GM23338 (cell line): ENCODE measurements at regions not wholly inside any gene's neighbourhood (a gene's known extent, or its start where the extent isn't known, plus 50 kb on each side); places are given as distances from the start of the nearest gene placed in this dataset.

Source experiments
- CREB1 ChIP-seq: fragments of 250-450 bp; sonication (Bioruptor Pico); IDR thresholded peaks from 2 replicates; pipeline ENCODE4 v1.5.0; 2020; ENCODE audit warnings: low read depth, mild to moderate bottlenecking, moderate library complexity
- CTCF ChIP-seq, 2 experiments: fragments of 200-600 bp in 1 of 2; sonication (generic) in 1 of 2; conservative IDR thresholded peaks; 2 replicates each; pipeline versions ENCODE4 v1.5.1 to v1.6.1; 2016 to 2017; ENCODE audit warnings: antibody characterized with exemption in 2 of 2, low read depth in 2 of 2, mild to moderate bottlenecking in 2 of 2, moderate library complexity in 1 of 2
- EZH2 ChIP-seq: fragments of 200-600 bp; sonication (generic); IDR thresholded peaks from one replicate; pipeline ENCODE4 v1.8.0; 2017; ENCODE audit warnings: antibody characterized with exemption, mild to moderate bottlenecking, low read depth; ENCODE audit not compliant: unreplicated experiment
- EZH2phosphoT487 ChIP-seq: fragments of 200-600 bp; sonication (generic); IDR thresholded peaks from one replicate; pipeline ENCODE4 v1.8.1; 2018; ENCODE audit warnings: antibody characterized with exemption; ENCODE audit not compliant: unreplicated experiment
- JUNB ChIP-seq: IDR thresholded peaks from one replicate; pipeline ENCODE4 v1.6.1; 2016; ENCODE audit warnings: antibody characterized with exemption; ENCODE audit not compliant: unreplicated experiment
- POLR2AphosphoS5 ChIP-seq: IDR thresholded peaks from 2 replicates; pipeline ENCODE4 v1.6.1; 2016; ENCODE audit warnings: antibody characterized with exemption, low read depth
- STAT1 ChIP-seq: IDR thresholded peaks from one replicate; pipeline ENCODE4 v1.6.1; 2016; ENCODE audit warnings: antibody characterized with exemption; ENCODE audit not compliant: unreplicated experiment
- ZNF114 ChIP-seq: fragments of 250-450 bp; sonication (Bioruptor Pico); IDR thresholded peaks from 2 replicates; pipeline ENCODE4 v1.5.0; 2020; ENCODE audit warnings: mild to moderate bottlenecking, moderate library complexity
- ZNF331 ChIP-seq: fragments of 250-450 bp; sonication (Bioruptor Pico); IDR thresholded peaks from 2 replicates; pipeline ENCODE4 v1.5.0; 2020; ENCODE audit warnings: low read depth, mild to moderate bottlenecking, moderate library complexity
- TF ChIP-seq, protein P1 (sequence below): IDR thresholded peaks from one replicate; pipeline ENCODE4 v1.6.1; 2018; ENCODE audit warnings: antibody characterized with exemption; ENCODE audit not compliant: unreplicated experiment
- TF ChIP-seq, protein P2 (sequence below): IDR thresholded peaks from 2 replicates; pipeline ENCODE4 v1.6.1; 2016; ENCODE audit warnings: antibody characterized with exemption

GRCh38 chr14:62001963-62002362 is 239.7 kb downstream of the SNAPC1 start:
- TF ChIP-seq, protein P1, sequence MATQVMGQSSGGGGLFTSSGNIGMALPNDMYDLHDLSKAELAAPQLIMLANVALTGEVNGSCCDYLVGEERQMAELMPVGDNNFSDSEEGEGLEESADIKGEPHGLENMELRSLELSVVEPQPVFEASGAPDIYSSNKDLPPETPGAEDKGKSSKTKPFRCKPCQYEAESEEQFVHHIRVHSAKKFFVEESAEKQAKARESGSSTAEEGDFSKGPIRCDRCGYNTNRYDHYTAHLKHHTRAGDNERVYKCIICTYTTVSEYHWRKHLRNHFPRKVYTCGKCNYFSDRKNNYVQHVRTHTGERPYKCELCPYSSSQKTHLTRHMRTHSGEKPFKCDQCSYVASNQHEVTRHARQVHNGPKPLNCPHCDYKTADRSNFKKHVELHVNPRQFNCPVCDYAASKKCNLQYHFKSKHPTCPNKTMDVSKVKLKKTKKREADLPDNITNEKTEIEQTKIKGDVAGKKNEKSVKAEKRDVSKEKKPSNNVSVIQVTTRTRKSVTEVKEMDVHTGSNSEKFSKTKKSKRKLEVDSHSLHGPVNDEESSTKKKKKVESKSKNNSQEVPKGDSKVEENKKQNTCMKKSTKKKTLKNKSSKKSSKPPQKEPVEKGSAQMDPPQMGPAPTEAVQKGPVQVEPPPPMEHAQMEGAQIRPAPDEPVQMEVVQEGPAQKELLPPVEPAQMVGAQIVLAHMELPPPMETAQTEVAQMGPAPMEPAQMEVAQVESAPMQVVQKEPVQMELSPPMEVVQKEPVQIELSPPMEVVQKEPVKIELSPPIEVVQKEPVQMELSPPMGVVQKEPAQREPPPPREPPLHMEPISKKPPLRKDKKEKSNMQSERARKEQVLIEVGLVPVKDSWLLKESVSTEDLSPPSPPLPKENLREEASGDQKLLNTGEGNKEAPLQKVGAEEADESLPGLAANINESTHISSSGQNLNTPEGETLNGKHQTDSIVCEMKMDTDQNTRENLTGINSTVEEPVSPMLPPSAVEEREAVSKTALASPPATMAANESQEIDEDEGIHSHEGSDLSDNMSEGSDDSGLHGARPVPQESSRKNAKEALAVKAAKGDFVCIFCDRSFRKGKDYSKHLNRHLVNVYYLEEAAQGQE, result no peak
- TF ChIP-seq CTCF (conservative IDR thresholded peaks at IDR 0.05; ENCODE audit: low read depth in 2 of 2) (no peak), EZH2 (no peak), CREB1 (CRISPR knock-in tag) (no peak), EZH2phosphoT487 (no peak), STAT1 (no peak), JUNB (no peak), ZNF114 (CRISPR knock-in tag) (no peak), POLR2AphosphoS5 (no peak), ZNF331 (no peak)
- TF ChIP-seq, protein P2, sequence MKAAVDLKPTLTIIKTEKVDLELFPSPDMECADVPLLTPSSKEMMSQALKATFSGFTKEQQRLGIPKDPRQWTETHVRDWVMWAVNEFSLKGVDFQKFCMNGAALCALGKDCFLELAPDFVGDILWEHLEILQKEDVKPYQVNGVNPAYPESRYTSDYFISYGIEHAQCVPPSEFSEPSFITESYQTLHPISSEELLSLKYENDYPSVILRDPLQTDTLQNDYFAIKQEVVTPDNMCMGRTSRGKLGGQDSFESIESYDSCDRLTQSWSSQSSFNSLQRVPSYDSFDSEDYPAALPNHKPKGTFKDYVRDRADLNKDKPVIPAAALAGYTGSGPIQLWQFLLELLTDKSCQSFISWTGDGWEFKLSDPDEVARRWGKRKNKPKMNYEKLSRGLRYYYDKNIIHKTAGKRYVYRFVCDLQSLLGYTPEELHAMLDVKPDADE, result no peak
